CD4-positive, alpha-beta T cell treated with Interferon gamma for 1 hour (primary cell): ENCODE measurements at regions not wholly inside any gene's neighbourhood (a gene's known extent, or its start where the extent isn't known, plus 50 kb on each side); places are given as distances from the start of the nearest gene placed in this dataset.

ENCODE experiments used
- DNase-seq: peaks from one replicate; pipeline ENCODE4 v3.0.0-alpha.2; 2020

DNA sequence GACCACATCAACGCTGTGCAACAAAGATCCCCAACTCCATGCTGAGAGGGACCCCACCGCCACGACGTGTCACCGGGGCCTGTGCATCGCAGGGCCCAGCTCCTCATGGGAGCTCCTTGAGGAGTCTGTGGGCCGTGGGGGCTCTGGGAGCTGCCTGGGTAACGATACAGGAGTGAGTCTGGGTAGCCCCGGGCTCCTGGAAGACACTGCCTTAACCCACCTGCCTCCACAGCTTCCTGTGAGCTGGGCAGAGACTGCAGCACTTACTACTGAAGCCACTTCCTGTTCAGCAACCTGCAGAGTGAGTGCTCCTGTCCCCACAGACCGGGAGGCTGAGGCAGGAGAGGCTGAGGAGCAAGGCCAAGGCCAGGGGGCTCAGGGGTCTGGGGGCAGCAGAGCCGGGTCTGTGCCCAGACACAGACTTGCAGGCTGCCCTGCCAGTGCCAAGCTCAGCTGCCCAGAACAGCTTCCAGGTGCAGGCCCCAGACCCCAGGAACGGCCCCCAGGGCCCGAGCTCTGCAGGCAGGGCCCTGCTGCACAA lies 226.7 kb downstream of the BRD1 start:
- DNase-seq, result no peak

- DNase-seq, result no peak
These were observed 227.2 kb downstream of the BRD1 start for GRCh38 chr22:49600468-49600867.

DNA sequence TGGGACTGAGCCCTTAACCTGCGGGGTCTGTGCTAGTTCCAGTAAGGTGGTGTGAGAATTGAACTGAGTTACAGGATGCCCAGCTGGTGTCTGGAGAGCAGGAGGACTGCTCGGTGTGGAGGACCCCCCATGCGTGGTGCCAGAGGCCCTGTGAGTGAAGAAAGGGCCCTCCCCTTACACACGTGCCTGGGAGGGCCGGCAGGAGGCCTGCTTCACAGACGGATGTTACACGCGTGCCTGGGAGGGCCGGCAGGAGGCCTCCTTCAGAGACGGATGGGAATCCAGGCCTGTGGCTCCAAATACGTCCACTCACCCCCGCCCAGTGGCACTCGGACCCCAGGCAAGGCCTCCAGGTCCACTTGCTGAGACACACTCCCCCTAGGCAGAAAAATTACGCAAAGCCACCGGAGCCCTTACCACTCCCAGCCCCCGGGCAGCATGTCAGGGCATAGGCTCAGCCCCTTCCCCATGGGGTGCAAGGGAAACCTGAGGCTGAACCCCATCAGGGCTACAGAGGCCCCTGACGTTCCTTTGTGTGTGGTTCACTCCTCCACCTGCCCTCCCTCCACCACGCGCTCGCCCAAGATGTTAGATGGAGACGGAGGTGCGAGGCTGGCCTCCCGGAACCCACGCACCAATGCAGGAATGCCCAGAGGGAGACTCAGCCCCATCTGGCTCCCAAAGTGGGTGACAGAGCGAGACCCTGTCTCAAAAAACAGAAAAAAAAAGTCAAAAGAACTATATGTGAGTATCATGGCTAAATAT lies 227.8 kb downstream of the BRD1 start:
- DNase-seq, result no peak

- DNase-seq, result no peak
These were observed 228.6 kb downstream of the BRD1 start for GRCh38 chr22:49599039-49599438.

DNA sequence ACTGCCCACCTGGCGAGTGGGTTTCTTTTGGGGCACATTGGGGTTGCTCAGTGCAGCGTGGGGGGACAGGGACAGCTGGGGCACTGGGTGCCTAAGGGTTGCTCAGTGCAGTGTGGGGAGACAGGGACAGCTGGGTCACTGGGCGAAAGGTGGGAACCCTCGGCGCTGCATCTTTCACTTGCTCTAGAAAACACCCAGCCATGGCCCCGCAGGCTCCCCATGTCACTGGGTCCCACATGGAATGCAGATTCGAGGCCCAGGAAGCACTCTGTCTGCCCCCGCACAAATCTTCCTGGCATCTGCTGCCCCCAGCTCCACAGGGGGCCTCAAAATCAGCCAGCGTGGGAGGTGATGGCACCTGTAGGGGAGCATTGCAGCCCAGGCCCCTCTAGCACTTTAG lies 229.3 kb downstream of the BRD1 start:
- no peak for DNase-seq

GRCh38 chr22:49597428-49598039 lies 230.1 kb downstream of the BRD1 start:
- no peak for DNase-seq

DNA sequence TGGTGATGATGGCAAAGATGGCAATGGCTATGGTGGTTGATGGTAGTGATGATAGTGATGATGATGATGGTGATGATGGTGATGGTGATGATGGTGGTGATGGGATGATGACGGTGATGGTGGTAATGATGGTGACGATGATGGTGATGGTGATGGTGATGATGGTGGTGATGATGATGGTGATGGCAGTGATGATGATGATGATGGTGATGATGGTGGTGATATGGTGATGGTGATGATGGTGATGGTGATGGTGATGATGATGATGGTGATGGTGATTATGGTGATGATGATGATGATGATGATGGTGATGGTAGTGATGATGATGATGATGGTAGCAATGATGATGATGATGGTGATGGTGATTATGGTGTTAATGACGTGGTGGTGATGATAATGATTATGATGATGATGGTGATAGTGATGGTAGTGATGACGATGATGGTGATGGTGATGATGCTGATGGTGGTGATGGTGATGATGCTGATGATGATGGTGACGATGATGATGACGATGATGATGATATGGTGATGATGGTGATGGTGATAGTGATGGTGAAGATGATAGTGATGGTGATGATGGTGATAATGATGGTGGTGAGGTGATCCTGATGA lies 232.1 kb downstream of the BRD1 start:
- no peak for DNase-seq

- DNase-seq, result no peak
These were observed 233.6 kb downstream of the BRD1 start for GRCh38 chr22:49594078-49594477.

DNA sequence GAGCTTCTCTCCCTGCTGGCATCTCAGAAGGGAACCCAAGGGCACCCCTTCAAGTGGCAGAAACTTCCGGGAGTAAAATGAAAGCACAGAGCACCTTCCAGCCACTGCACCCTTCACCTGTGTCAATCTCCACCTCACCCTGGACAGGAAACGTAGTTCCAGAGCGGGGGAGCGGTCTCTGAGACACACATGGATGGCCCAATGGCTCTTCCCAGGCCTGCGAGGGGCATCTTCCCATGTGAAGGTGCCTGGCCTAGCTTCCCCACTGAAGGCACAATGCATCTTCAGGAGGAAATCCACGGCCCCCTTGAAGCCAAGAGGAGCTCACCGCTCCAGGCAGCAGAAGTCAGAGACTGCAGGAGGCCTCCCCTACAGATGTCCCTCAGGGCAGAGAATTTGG lies 234.2 kb downstream of the BRD1 start:
- DNase-seq, result no peak

GRCh38 chr22:49592780-49593501 lies 234.7 kb downstream of the BRD1 start:
- no peak for DNase-seq

DNA sequence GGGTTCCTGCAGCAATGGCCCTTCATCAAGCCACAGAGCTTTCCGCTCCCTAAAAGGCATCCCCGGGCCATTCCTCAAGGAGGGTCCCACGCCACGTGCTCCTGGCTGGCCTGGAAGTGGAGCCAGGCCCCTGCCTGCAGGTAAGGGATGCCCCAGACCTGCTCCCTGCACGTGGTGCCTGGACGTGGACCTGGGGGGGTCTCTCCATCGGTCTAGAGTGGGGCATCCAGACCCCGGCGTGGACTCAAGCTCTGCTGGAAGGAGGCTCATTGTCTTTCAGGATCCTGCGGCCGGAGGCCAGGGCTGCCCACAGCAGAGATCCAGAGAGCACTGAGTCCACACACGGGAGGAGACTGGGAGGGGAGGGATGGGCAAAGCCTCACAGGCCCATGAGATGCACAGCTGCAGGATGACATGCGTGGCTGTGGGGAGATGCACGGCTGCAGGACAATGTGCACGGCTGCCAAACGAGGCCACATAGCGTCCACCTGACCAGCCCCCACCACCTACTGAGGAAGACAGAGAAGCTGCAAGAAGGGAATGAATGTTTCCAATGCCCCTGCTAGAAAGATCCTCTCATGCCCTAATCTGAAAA lies 236.7 kb downstream of the BRD1 start:
- DNase-seq, result no peak

DNA sequence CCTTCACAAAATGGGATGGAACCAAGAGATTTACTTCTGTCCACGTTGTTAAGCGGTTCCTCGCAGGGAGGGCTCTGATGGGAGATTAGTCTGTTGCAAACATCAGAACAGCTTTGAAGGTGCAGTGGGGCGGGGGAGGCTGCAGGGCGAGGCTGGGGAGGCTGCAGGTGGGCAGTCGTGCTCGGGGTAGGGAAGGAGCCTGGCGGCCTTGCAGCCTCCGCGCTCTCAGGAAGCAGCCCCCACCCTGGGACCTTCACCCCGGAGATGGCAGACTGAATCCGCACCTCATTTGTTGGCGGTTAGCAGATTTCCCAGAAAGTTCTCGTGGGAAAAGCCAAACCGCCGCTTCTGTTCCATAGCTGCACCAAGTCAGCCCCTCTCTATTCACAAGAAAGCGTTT lies 237.3 kb downstream of the BRD1 start:
- no peak for DNase-seq

- no peak for DNase-seq
These were observed 237.9 kb downstream of the BRD1 start for GRCh38 chr22:49589811-49590210.

- DNase-seq, result no peak
These were observed 238.4 kb downstream of the BRD1 start for GRCh38 chr22:49589301-49589700.

GRCh38 chr22:49588739-49589138 lies 238.9 kb downstream of the BRD1 start:
- DNase-seq, result no peak

DNA sequence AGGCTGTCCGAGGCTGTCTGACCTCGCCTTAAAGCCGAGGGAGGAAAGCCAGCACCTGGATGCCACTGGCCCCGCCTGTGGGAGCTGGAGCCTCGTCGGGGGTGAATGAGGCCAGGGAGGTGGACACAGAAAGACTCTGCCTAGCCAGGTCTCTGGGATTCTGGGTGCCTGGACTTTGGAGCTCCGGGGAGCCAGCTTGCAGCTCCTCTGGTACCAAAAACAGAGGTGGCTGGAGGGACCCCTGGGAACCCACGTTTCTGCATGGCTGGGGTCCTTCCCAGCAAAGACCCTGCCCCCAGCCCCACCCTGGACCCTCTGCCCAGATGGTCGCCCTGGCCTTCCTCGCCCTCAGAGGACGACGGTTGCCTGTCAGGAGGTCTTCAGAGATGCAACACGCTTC lies 239.7 kb downstream of the BRD1 start:
- no peak for DNase-seq

DNA sequence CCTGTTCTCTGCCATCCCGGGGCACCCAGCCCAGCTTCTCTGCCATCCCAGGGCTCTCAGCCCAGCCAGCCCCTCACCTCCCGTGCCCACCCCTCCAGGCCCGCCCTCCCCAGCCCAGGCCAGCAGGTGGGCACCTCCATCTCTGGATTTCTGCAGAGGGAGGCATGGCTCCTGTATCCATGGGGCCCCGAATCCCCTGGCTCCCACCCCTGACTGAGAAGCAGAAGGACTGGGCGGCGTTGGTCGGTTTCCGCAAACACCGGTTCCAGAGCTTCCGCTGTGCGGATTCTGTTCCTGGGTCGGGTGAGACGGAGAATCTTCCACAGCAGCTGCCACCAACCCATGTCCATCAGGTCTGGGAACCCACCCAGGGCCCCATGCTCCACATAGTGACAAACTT lies 240.3 kb downstream of the BRD1 start:
- DNase-seq, result no peak

DNA sequence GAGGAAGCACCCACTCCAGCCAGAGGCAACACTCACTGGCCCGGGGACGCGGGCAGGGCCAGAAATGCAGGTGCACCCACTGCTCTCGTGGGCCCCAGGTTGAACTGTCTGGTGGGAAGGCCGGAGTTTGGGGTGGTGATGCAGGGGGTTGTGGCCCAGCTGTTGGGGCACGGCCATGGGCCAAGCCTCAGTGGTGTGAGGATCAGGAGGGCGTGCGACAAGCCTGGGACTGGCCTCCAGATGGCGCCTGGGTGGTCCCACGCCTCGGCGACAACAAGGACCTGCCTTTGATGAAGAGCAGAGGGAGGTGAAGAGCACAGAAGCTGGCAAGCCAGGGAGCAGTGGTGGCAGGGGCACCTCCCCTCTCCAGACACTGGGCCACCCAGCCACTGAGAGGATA lies 240.8 kb downstream of the BRD1 start:
- no peak for DNase-seq

- no peak for DNase-seq
These were observed 241.4 kb downstream of the BRD1 start for GRCh38 chr22:49586244-49586748.

DNA sequence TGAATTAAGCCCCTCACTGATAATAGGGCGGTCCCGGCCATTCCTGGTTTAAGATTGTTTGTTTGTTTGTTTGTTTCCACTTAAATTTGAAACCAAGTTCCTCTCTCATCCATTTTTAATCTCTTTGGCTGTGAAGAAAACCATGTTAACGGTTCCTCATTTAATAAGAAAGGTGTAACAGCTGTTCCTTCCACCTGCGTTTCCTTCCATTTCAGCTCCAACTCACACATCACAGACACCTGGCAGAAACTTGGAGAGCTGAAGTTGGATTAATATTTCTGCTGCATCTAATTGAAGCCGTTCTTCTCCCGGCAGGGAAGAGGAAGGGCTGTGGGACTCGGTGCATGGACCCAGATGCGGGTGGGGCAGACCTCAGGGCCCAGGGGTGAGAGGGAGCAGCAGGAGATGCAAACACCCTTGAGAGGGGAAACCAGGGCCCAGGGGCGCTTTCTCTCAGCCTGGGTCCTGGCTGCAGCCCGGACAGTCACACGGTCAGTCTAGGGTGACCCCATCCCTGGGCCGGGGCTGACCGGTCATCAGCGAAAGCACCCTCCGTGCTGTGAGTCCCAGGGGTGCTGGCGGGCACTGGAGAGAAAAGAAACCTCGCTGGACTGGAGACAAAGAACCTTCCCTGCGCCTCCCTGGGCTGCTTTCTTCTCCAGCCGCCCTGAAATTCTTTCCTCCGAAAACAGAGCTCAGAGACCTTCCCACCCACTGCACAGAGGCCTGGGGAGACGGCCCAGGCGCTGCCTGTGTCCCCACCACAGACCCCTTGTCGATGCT lies 242.0 kb downstream of the BRD1 start:
- no peak for DNase-seq

GRCh38 chr22:49583886-49584505 lies 243.7 kb downstream of the BRD1 start:
- no peak for DNase-seq

- DNase-seq, result no peak
These were observed 244.3 kb downstream of the BRD1 start for GRCh38 chr22:49583341-49583740.
